IMR-90 (cell line): ENCODE measurements at regions not wholly inside any gene's neighbourhood (a gene's known extent, or its start where the extent isn't known, plus 50 kb on each side); places are given as distances from the start of the nearest gene placed in this dataset.

Source experiments
- ATAC-seq: fragments of 200-7000 bp; cut with Tn5 transposase; 2 replicates; pipeline ENCODE4 v1.9.1; 2020; ENCODE audit warnings: low read depth, mild to moderate bottlenecking, moderate library complexity
- BruUV-seq: library from RNA; stranded (reverse); fragments of 400-500 nt; replicated peaks from 2 replicates; lab custom pipeline; 2021; lab: Mats Ljungman, UMichigan
- CTCF ChIA-PET: fragments of 300-600 bp; formaldehyde crosslinking; extraction: SDS; loops from one replicate; lab custom pipeline; 2021; ENCODE audit warnings: antibody characterized with exemption; lab: Yijun Ruan, JAX
- POLR2A ChIA-PET: fragments of 300-600 bp; sonication (Branson Sonifier 250); formaldehyde crosslinking; loops from one replicate; lab custom pipeline; 2022; ENCODE audit warnings: antibody characterized with exemption; ENCODE audit not compliant: unreplicated experiment; lab: Charles Lee
- DNase-seq: peaks from one replicate; pipeline ENCODE4 v3.0.0; 2013
- H2AFZ ChIP-seq: replicated peaks from 2 replicates; pipeline ENCODE3; 2013; ENCODE audit warnings: low read length, mild to moderate bottlenecking; ENCODE audit not compliant: poor library complexity
- H2AK5ac ChIP-seq: 2 replicates; pipeline ENCODE4 v1.6.1; 2013; ENCODE audit warnings: low read depth, low read length, inconsistent platforms
- H2AK9ac ChIP-seq: replicated peaks from 2 replicates; pipeline ENCODE3; 2013; ENCODE audit warnings: mild to moderate bottlenecking, low read depth, low read length, moderate library complexity; ENCODE audit not compliant: poor library complexity
- H2BK120ac ChIP-seq: 2 replicates; pipeline ENCODE4 v1.6.1; 2013; ENCODE audit warnings: low read depth, low read length, inconsistent platforms
- H2BK15ac ChIP-seq: 3 replicates; pipeline ENCODE4 v1.6.1; 2013; ENCODE audit warnings: low read depth, low read length, inconsistent platforms
- H2BK20ac ChIP-seq: 2 replicates; pipeline ENCODE4 v1.6.1; 2013; ENCODE audit warnings: low read depth, mild to moderate bottlenecking, inconsistent platforms, low read length, moderate library complexity
- H2BK5ac ChIP-seq: 2 replicates; pipeline ENCODE4 v1.6.1; 2013; ENCODE audit warnings: mild to moderate bottlenecking, low read depth, low read length, inconsistent platforms; ENCODE audit not compliant: poor library complexity, severe bottlenecking
- H3K14ac ChIP-seq: replicated peaks from 2 replicates; pipeline ENCODE4 v1.6.1; 2013; ENCODE audit warnings: low read depth, low read length, inconsistent platforms
- H3K18ac ChIP-seq: 2 replicates; pipeline ENCODE4 v1.6.1; 2013; ENCODE audit warnings: low read depth, low read length, control low read depth
- H3K23ac ChIP-seq: 2 replicates; pipeline ENCODE4 v1.6.1; 2013; ENCODE audit warnings: low read depth, low read length, inconsistent platforms
- H3K27ac ChIP-seq: 2 replicates; pipeline ENCODE4 v1.5.1; 2013; ENCODE audit warnings: mild to moderate bottlenecking, control low read depth, low read length; ENCODE audit not compliant: insufficient read depth
- H3K27me3 ChIP-seq: 2 replicates; pipeline ENCODE4 v1.6.1; 2013; ENCODE audit warnings: low read length; ENCODE audit not compliant: control insufficient read depth, insufficient read depth
- H3K36me3 ChIP-seq: 2 replicates; pipeline ENCODE4 v1.6.1; 2013; ENCODE audit warnings: low read length, mixed read lengths; ENCODE audit not compliant: control insufficient read depth, insufficient read depth
- H3K4ac ChIP-seq: 2 replicates; pipeline ENCODE4 v1.6.1; 2013; ENCODE audit warnings: low read depth, low read length, inconsistent platforms
- H3K4me1 ChIP-seq: 2 replicates; pipeline ENCODE4 v1.6.1; 2013; ENCODE audit warnings: low read length, mixed read lengths; ENCODE audit not compliant: control insufficient read depth, insufficient read depth
- H3K4me2 ChIP-seq: 2 replicates; pipeline ENCODE4 v1.6.1; 2013; ENCODE audit warnings: low read depth, mild to moderate bottlenecking, control low read depth, low read length, moderate library complexity
- H3K4me3 ChIP-seq: 2 replicates; pipeline ENCODE4 v1.5.1; 2013; ENCODE audit warnings: low read depth, mild to moderate bottlenecking, control low read depth, low read length, moderate library complexity; ENCODE audit not compliant: insufficient read depth
- H3K56ac ChIP-seq: 2 replicates; pipeline ENCODE4 v1.6.1; 2013; ENCODE audit warnings: low read length, inconsistent platforms; ENCODE audit not compliant: insufficient read depth; ENCODE audit errors: extremely low read depth
- H3K79me1 ChIP-seq, 2 experiments: 2 replicates each; pipeline ENCODE4 v1.6.1; 2013; ENCODE audit warnings: low read length in 2 of 2, inconsistent platforms in 1 of 2, low read depth in 1 of 2
- H3K9ac ChIP-seq: 2 replicates; pipeline ENCODE4 v1.6.1; 2013; ENCODE audit warnings: low read depth, low read length, control low read depth
- H3K9me1 ChIP-seq: 2 replicates; pipeline ENCODE4 v1.6.1; 2013; ENCODE audit warnings: low read length, inconsistent platforms; ENCODE audit not compliant: insufficient read depth
- H3K9me3 ChIP-seq: 2 replicates; pipeline ENCODE4 v1.6.1; 2013; ENCODE audit warnings: low read length; ENCODE audit not compliant: control insufficient read depth, insufficient read depth
- H4K20me1 ChIP-seq: 2 replicates; pipeline ENCODE4 v1.6.1; 2013; ENCODE audit warnings: low read length, inconsistent platforms; ENCODE audit not compliant: insufficient read depth
- H4K5ac ChIP-seq: 2 replicates; pipeline ENCODE4 v1.6.1; 2013; ENCODE audit warnings: mild to moderate bottlenecking, low read depth, low read length, control low read depth
- H4K8ac ChIP-seq, 2 experiments: 2 replicates each; pipeline ENCODE4 v1.6.1; 2013; ENCODE audit warnings: low read depth in 2 of 2, low read length in 2 of 2, control low read depth in 1 of 2, inconsistent platforms in 1 of 2
- H4K91ac ChIP-seq: 2 replicates; pipeline ENCODE4 v1.6.1; 2013; ENCODE audit warnings: low read depth, low read length, inconsistent platforms; ENCODE audit not compliant: insufficient read depth
- BHLHE40 ChIP-seq: fragments of 150-350 bp; IDR thresholded peaks from 2 replicates; pipeline ENCODE4 v1.6.1; 2016; ENCODE audit warnings: mild to moderate bottlenecking, low read depth, low read length
- CHD1 ChIP-seq: IDR thresholded peaks from 2 replicates; pipeline ENCODE4 v1.6.1; 2012; ENCODE audit warnings: low read depth, low read length, improper control_type of control experiment
- ELK1 ChIP-seq: fragments of 150-350 bp; IDR thresholded peaks from 2 replicates; pipeline ENCODE4 v1.6.1; 2016; ENCODE audit warnings: low read depth, mild to moderate bottlenecking, low read length, moderate library complexity, borderline replicate concordance
- MAFK ChIP-seq: IDR thresholded peaks from 2 replicates; pipeline ENCODE4 v1.6.1; 2012; ENCODE audit warnings: low read depth, low read length, improper control_type of control experiment
- MAZ ChIP-seq: IDR thresholded peaks from 2 replicates; pipeline ENCODE4 v1.6.1; 2012; ENCODE audit warnings: low read depth, mild to moderate bottlenecking, low read length, improper control_type of control experiment, moderate library complexity, borderline replicate concordance
- MXI1 ChIP-seq: IDR thresholded peaks from 2 replicates; pipeline ENCODE4 v1.6.1; 2012; ENCODE audit warnings: low read depth, mild to moderate bottlenecking, low read length, moderate library complexity, borderline replicate concordance
- POLR2A ChIP-seq: IDR thresholded peaks from 2 replicates; pipeline ENCODE4 v1.6.1; 2012; ENCODE audit warnings: mild to moderate bottlenecking, low read depth, low read length
- SMC3 ChIP-seq: fragments of 150-350 bp; IDR thresholded peaks from 2 replicates; pipeline ENCODE4 v1.6.1; 2016; ENCODE audit warnings: low read depth, mild to moderate bottlenecking, antibody characterized with exemption, low read length, moderate library complexity
- USF2 ChIP-seq: fragments of 150-350 bp; IDR thresholded peaks from 2 replicates; pipeline ENCODE4 v1.6.1; 2017; ENCODE audit warnings: mild to moderate bottlenecking, antibody characterized with exemption, low read length, low read depth
- WGBS, 2 experiments: methylation state at CpG; one replicate each; pipeline versions ENCODE4 v1.1.5 to v1.1.7; 2013; ENCODE audit warnings: missing lambda C conversion rate in 2 of 2; ENCODE audit not compliant: insufficient read length in 1 of 2; ENCODE audit errors: extremely low coverage in 2 of 2; 5-methylcytosine and 5-hydroxymethylcytosine counted together
- dilution Hi-C: fragments of 300-500 bp; cut with HindIII; formaldehyde crosslinking; loops from one replicate; pipeline ENCODE4 v1.14.3; 2018; ENCODE audit warnings: low sequenced_read_pairs; ENCODE audit not compliant: unreplicated experiment
- in situ Hi-C: fragments of 300-500 bp; cut with MboI; formaldehyde crosslinking; loops from 3 replicates; pipeline ENCODE4 v1.14.3; 2019; ENCODE audit warnings: low sequenced_read_pairs, inconsistent platforms, mixed read lengths
- intact Hi-C: fragments of 100-400 bp; cut with micrococcal nuclease; formaldehyde crosslinking; loops from 2 replicates; pipeline ENCODE4 v1.10.0; 2022
- TF ChIP-seq, protein P1 (sequence below): conservative IDR thresholded peaks from 2 replicates; pipeline ENCODE4 v1.5.1; 2012; ENCODE audit warnings: mild to moderate bottlenecking, low read depth, low read length, improper control_type of control experiment

- no peak for ATAC-seq
- POLR2A ChIA-PET = no interaction called here
- 0 out of 2 replicates have a peak, but pooled peaks cover 1% of the 10 kb centered on the region for H3K9me3 ChIP-seq
These were observed 73.1 kb downstream of the LRRC30 start for GRCh38 chr18:7304061-7304370.

More at GRCh38 chr18:7304061-7304370, 73.1 kb downstream of the LRRC30 start:
- Histone ChIP-seq H3K4ac (no peak overlapping the region), H4K8ac (no peak overlapping the region), H2AFZ (no peak overlapping the region), H4K91ac (no peak overlapping the region), H4K5ac (no peak overlapping the region), H2AK9ac (no peak overlapping the region), H3K36me3 (no peaks in the 10 kb centered on the region), H2BK120ac (no peak overlapping the region), H3K18ac (no peak overlapping the region), H3K27ac (no peak overlapping the region), H3K4me3 (no peak overlapping the region), H2AK5ac (no peak overlapping the region), H3K4me2 (no peak overlapping the region), H2BK15ac (no peak overlapping the region), H3K27me3 (no peaks in the 10 kb centered on the region; the same call in 1 of the 2 replicates), H2BK20ac (no peak overlapping the region), H3K9ac (no peak overlapping the region), H3K9me1 (no peaks in the 10 kb centered on the region), H3K4me1 (no peaks in the 10 kb centered on the region), H4K20me1 (no peaks in the 10 kb centered on the region), H3K14ac (no peak overlapping the region), H3K56ac (no peak overlapping the region), H3K79me1 (no peaks in the 10 kb centered on the region), H3K23ac (no peak overlapping the region), H2BK5ac (no peak overlapping the region)
- intact Hi-C loops = no loop called here
- in situ Hi-C loops = no loop called here
- 83% methylated on average over 1 of the region's 6 CpGs; no CpG with 5 or more reads in 1 of the 2 experiments for WGBS, 2 experiments
- no peak for DNase-seq
- dilution Hi-C loops = no loop called here
- BruUV-seq = no TSS peak
- CTCF ChIA-PET = no interaction called here
- TF ChIP-seq MAZ (no peak), USF2 (no peak), MXI1 (no peak), POLR2A (no peak), ELK1 (no peak), MAFK (no peak), BHLHE40 (no peak), CHD1 (no peak), SMC3 (no peak)
- TF ChIP-seq, protein P1, sequence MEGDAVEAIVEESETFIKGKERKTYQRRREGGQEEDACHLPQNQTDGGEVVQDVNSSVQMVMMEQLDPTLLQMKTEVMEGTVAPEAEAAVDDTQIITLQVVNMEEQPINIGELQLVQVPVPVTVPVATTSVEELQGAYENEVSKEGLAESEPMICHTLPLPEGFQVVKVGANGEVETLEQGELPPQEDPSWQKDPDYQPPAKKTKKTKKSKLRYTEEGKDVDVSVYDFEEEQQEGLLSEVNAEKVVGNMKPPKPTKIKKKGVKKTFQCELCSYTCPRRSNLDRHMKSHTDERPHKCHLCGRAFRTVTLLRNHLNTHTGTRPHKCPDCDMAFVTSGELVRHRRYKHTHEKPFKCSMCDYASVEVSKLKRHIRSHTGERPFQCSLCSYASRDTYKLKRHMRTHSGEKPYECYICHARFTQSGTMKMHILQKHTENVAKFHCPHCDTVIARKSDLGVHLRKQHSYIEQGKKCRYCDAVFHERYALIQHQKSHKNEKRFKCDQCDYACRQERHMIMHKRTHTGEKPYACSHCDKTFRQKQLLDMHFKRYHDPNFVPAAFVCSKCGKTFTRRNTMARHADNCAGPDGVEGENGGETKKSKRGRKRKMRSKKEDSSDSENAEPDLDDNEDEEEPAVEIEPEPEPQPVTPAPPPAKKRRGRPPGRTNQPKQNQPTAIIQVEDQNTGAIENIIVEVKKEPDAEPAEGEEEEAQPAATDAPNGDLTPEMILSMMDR = no peak
